GM23338 (cell line): ENCODE measurements at regions not wholly inside any gene's neighbourhood (a gene's known extent, or its start where the extent isn't known, plus 50 kb on each side); places are given as distances from the start of the nearest gene placed in this dataset.

Experiments used
- ATAC-seq: fragments of 200-7000 bp; cut with Tn5 transposase; 3 replicates; pipeline ENCODE4 v1.9.1; 2020
- DNase-seq: peaks from one replicate; pipeline ENCODE4 v3.0.0-alpha.2; 2015; ENCODE audit warnings: low spot score
- H2AFZ ChIP-seq: fragments of 200-600 bp; sonication (generic); 2 replicates; pipeline ENCODE4 v1.8.0; 2016; ENCODE audit warnings: antibody characterized with exemption, mild to moderate bottlenecking, moderate library complexity
- H3F3A ChIP-seq: fragments of 200-600 bp; sonication (generic); replicated peaks from 2 replicates; pipeline ENCODE4 v1.8.0; 2017; ENCODE audit warnings: antibody characterized with exemption, mixed run types, low read depth
- H3K27ac ChIP-seq: fragments of 200-600 bp; sonication (generic); 2 replicates; pipeline ENCODE4 v1.6.1; 2016; ENCODE audit warnings: low read depth
- H3K27me3 ChIP-seq: fragments of 200-600 bp; sonication (generic); 2 replicates; pipeline ENCODE4 v1.8.0; 2016; ENCODE audit warnings: mild to moderate bottlenecking, mixed run types, moderate library complexity; ENCODE audit not compliant: insufficient read depth
- H3K36me3 ChIP-seq: fragments of 200-600 bp; sonication (generic); 2 replicates; pipeline ENCODE4 v1.8.0; 2016; ENCODE audit warnings: mild to moderate bottlenecking; ENCODE audit not compliant: insufficient read depth
- H3K4me1 ChIP-seq: fragments of 200-600 bp; sonication (generic); 2 replicates; pipeline ENCODE4 v1.8.0; 2016; ENCODE audit warnings: mild to moderate bottlenecking, moderate library complexity; ENCODE audit not compliant: insufficient read depth
- H3K4me2 ChIP-seq: fragments of 200-600 bp; sonication (generic); 2 replicates; pipeline ENCODE4 v1.7.1; 2017; ENCODE audit warnings: mixed run types
- H3K4me3 ChIP-seq: fragments of 200-600 bp; sonication (generic); 2 replicates; pipeline ENCODE4 v1.6.1; 2016; ENCODE audit warnings: mixed run types
- H3K79me2 ChIP-seq: fragments of 200-600 bp; sonication (generic); replicated peaks from 2 replicates; pipeline ENCODE4 v1.8.0; 2017; ENCODE audit warnings: mild to moderate bottlenecking; ENCODE audit not compliant: insufficient read depth
- H3K9me2 ChIP-seq: fragments of 200-600 bp; sonication (generic); 2 replicates; pipeline ENCODE4 v1.8.0; 2017; ENCODE audit not compliant: insufficient read depth
- H4K20me1 ChIP-seq: fragments of 200-600 bp; sonication (generic); replicated peaks from 2 replicates; pipeline ENCODE4 v1.8.0; 2017; ENCODE audit warnings: mild to moderate bottlenecking; ENCODE audit not compliant: insufficient read depth
- H3K27ac Mint-ChIP-seq: 2 replicates; pipeline ENCODE4 v1.8.0; 2020; ENCODE audit warnings: inconsistent platforms, mild to moderate bottlenecking, moderate library complexity, mixed read lengths
- H3K27me3 Mint-ChIP-seq: 3 replicates; pipeline ENCODE4 v1.8.0; 2022; ENCODE audit warnings: low read depth, mild to moderate bottlenecking, moderate library complexity, mixed read lengths, inconsistent platforms; ENCODE audit not compliant: insufficient read depth, poor library complexity
- H3K36me3 Mint-ChIP-seq: 3 replicates; pipeline ENCODE4 v1.8.0; 2021; ENCODE audit warnings: low read depth, mild to moderate bottlenecking, inconsistent platforms, moderate library complexity, mixed read lengths
- H3K4me1 Mint-ChIP-seq: 3 replicates; pipeline ENCODE4 v1.8.0; 2020; ENCODE audit warnings: mild to moderate bottlenecking, inconsistent platforms, mixed read lengths
- H3K4me3 Mint-ChIP-seq: 3 replicates; pipeline ENCODE4 v1.8.0; 2021; ENCODE audit warnings: moderate library complexity, mild to moderate bottlenecking, inconsistent platforms, mixed read lengths
- H3K9me3 Mint-ChIP-seq: 3 replicates; pipeline ENCODE4 v1.8.0; 2020; ENCODE audit warnings: moderate library complexity, mild to moderate bottlenecking, inconsistent platforms, mixed read lengths
- CREB1 ChIP-seq: fragments of 250-450 bp; sonication (Bioruptor Pico); IDR thresholded peaks from 2 replicates; pipeline ENCODE4 v1.5.0; 2020; ENCODE audit warnings: low read depth, mild to moderate bottlenecking, moderate library complexity
- CTCF ChIP-seq, 2 experiments: fragments of 200-600 bp in 1 of 2; sonication (generic) in 1 of 2; conservative IDR thresholded peaks; 2 replicates each; pipeline versions ENCODE4 v1.5.1 to v1.6.1; 2016 to 2017; ENCODE audit warnings: antibody characterized with exemption in 2 of 2, low read depth in 2 of 2, mild to moderate bottlenecking in 2 of 2, moderate library complexity in 1 of 2
- REST ChIP-seq: IDR thresholded peaks from one replicate; pipeline ENCODE4 v1.6.1; 2018; ENCODE audit warnings: antibody characterized with exemption; ENCODE audit not compliant: unreplicated experiment
- STAT1 ChIP-seq: IDR thresholded peaks from one replicate; pipeline ENCODE4 v1.6.1; 2016; ENCODE audit warnings: antibody characterized with exemption; ENCODE audit not compliant: unreplicated experiment
- ZNF462 ChIP-seq: fragments of 250-450 bp; sonication (Bioruptor Pico); IDR thresholded peaks from 2 replicates; pipeline ENCODE4 v1.5.0; 2020; ENCODE audit warnings: mild to moderate bottlenecking, moderate library complexity

- H3K36me3 Mint-ChIP-seq = no peaks in the 10 kb centered on the region
- no peak for ATAC-seq
- H3K4me1 Mint-ChIP-seq = peaks cover 13% of the 10 kb centered on the region
- no peaks in the 10 kb centered on the region for H3K79me2 ChIP-seq
- no peaks in the 10 kb centered on the region for H3K9me3 Mint-ChIP-seq
- H3K4me1 ChIP-seq = peaks cover 5% of the 10 kb centered on the region; the same call in 1 of the 2 replicates
- no peak overlapping the region for H3K27ac Mint-ChIP-seq
- no peaks in the 10 kb centered on the region for H3K27me3 ChIP-seq
- no peak overlapping the region for H3K4me3 ChIP-seq
- H3K27me3 Mint-ChIP-seq = no peaks in the 10 kb centered on the region
- H3K9me2 ChIP-seq = no peaks in the 10 kb centered on the region
- H3K27ac ChIP-seq = no peak overlapping the region
- no peaks in the 10 kb centered on the region for H3K36me3 ChIP-seq
- H3F3A ChIP-seq = no peaks in the 10 kb centered on the region
- DNase-seq = no peak
- no peak overlapping the region for H2AFZ ChIP-seq
- no peaks in the 10 kb centered on the region for H4K20me1 ChIP-seq
- no peak overlapping the region for H3K4me3 Mint-ChIP-seq
- H3K4me2 ChIP-seq = no peak overlapping the region
- no peak for TF ChIP-seq STAT1
Measured at GRCh38 chr10:90286941-90287340, 570.9 kb downstream of the HTR7 start.

- Histone ChIP-seq H3K4me1 (peaks cover 5% of the 10 kb centered on the region; the same call in 1 of the 2 replicates), H3K27me3 (no peaks in the 10 kb centered on the region), H3K4me3 (no peak overlapping the region), H4K20me1 (no peaks in the 10 kb centered on the region), H3K79me2 (no peaks in the 10 kb centered on the region), H3K27ac (no peak overlapping the region), H3K4me2 (no peak overlapping the region), H3F3A (no peaks in the 10 kb centered on the region), H2AFZ (no peak overlapping the region), H3K9me2 (no peaks in the 10 kb centered on the region), H3K36me3 (no peaks in the 10 kb centered on the region)
- ATAC-seq = peak; percentile 40; the same call in 2 of the 3 replicates
- Mint-ChIP-seq H3K27ac (no peak overlapping the region), H3K27me3 (no peaks in the 10 kb centered on the region), H3K4me3 (no peak overlapping the region), H3K36me3 (no peaks in the 10 kb centered on the region), H3K9me3 (no peaks in the 10 kb centered on the region), H3K4me1 (peaks cover 13% of the 10 kb centered on the region)
- DNase-seq = peak; percentile 40
- TF ChIP-seq CTCF (conservative IDR thresholded peaks at IDR 0.05; ENCODE audit: low read depth in 2 of 2) = peak; percentile 71 to 77
- no peak for TF ChIP-seq CREB1 (CRISPR knock-in tag)
Measured at GRCh38 chr10:90288391-90288933, 569.4 kb downstream of the HTR7 start.

DNA sequence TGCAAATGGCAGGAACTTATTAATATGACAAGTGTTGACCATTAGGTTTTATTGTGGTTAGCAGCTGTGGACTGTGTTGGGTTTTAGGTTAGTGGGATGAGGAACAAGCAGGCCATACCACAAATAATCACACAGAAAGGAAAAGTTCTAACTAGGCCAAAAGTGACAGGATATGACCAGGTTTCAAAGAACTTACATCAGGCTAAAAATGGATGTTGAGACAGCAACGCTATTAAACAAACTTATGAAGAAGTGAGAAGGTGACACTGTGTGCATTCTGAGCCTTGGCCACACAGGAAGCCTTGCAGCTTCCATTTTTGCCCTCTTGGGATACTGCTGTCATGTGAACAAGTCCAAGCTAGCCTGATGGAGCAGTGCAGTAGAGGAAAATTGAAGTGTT, 568.8 kb downstream of the HTR7 start:
- Mint-ChIP-seq H3K27ac (no peak overlapping the region), H3K4me1 (peaks cover 13% of the 10 kb centered on the region), H3K27me3 (no peaks in the 10 kb centered on the region), H3K9me3 (no peaks in the 10 kb centered on the region), H3K4me3 (no peak overlapping the region), H3K36me3 (no peaks in the 10 kb centered on the region)
- H4K20me1 ChIP-seq = no peaks in the 10 kb centered on the region
- no peak overlapping the region for H3K27ac ChIP-seq
- H3K79me2 ChIP-seq = no peaks in the 10 kb centered on the region
- H3K4me2 ChIP-seq = no peak overlapping the region
- ATAC-seq (no peak), DNase-seq (no peak)
- H3F3A ChIP-seq = no peaks in the 10 kb centered on the region
- peaks cover 5% of the 10 kb centered on the region; the same call in 1 of the 2 replicates for H3K4me1 ChIP-seq
- no peaks in the 10 kb centered on the region for H3K9me2 ChIP-seq
- no peaks in the 10 kb centered on the region for H3K27me3 ChIP-seq
- no peak overlapping the region for H2AFZ ChIP-seq
- H3K36me3 ChIP-seq = no peaks in the 10 kb centered on the region
- H3K4me3 ChIP-seq = no peak overlapping the region
- no peak for TF ChIP-seq ZNF462
- TF ChIP-seq REST = no peak
